GM06990 (cell line): ENCODE measurements at regions not wholly inside any gene's neighbourhood (a gene's known extent, or its start where the extent isn't known, plus 50 kb on each side); places are given as distances from the start of the nearest gene placed in this dataset.
"Not testable (repeated sequence)": the region's sequence is repeated elsewhere in the genome, so short reads cannot be mapped to it uniquely, and the experiment has no call there.

Source experiments
- DNase-seq: peaks from one replicate; pipeline ENCODE4 v3.0.0-alpha.2; 2011; ENCODE audit not compliant: insufficient read length; ENCODE audit errors: extremely low read depth
- H3K27me3 ChIP-seq: replicated peaks from 2 replicates; pipeline ENCODE4 v1.6.0; 2011; ENCODE audit warnings: low read length; ENCODE audit not compliant: control insufficient read depth, insufficient read depth
- H3K36me3 ChIP-seq: 2 replicates; pipeline ENCODE4 v1.5.1; 2011; ENCODE audit warnings: low read length; ENCODE audit not compliant: control insufficient read depth, insufficient read depth
- H3K4me3 ChIP-seq: replicated peaks from 2 replicates; pipeline ENCODE4 v1.5.1; 2011; ENCODE audit warnings: low read depth, mild to moderate bottlenecking, control low read depth, low read length
- TF ChIP-seq, protein P1 (sequence below): IDR thresholded peaks from 2 replicates; pipeline ENCODE4 v1.5.1; 2011; ENCODE audit warnings: low read length, control low read depth, mild to moderate bottlenecking, inconsistent platforms; ENCODE audit not compliant: insufficient read depth, poor library complexity, severe bottlenecking

DNA sequence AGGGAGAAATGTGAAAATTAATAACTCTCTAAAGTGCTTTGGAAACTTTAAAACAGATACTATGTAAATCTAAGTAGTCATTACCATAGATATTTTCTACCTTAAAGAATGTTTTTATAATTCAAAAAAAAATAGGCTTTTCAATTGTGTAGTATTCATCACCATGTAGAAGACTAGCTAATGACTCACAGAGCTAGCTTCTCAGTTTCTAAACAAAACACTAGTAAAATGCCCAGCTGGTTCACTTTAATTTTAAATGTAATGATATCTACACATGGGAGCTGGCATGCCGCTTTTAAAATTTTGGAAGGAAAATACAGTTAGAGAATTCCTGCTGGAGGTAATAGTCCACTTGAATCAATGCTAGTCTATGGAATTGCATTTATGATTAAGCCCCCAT is 509.8 kb downstream of the CSNK1G3 start:
- no peak overlapping the region for H3K4me3 ChIP-seq
- no peak for DNase-seq
- TF ChIP-seq, protein P1, sequence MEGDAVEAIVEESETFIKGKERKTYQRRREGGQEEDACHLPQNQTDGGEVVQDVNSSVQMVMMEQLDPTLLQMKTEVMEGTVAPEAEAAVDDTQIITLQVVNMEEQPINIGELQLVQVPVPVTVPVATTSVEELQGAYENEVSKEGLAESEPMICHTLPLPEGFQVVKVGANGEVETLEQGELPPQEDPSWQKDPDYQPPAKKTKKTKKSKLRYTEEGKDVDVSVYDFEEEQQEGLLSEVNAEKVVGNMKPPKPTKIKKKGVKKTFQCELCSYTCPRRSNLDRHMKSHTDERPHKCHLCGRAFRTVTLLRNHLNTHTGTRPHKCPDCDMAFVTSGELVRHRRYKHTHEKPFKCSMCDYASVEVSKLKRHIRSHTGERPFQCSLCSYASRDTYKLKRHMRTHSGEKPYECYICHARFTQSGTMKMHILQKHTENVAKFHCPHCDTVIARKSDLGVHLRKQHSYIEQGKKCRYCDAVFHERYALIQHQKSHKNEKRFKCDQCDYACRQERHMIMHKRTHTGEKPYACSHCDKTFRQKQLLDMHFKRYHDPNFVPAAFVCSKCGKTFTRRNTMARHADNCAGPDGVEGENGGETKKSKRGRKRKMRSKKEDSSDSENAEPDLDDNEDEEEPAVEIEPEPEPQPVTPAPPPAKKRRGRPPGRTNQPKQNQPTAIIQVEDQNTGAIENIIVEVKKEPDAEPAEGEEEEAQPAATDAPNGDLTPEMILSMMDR: no peak
- H3K36me3 ChIP-seq: no peaks in the 10 kb centered on the region
- H3K27me3 ChIP-seq: no peaks in the 10 kb centered on the region

DNA sequence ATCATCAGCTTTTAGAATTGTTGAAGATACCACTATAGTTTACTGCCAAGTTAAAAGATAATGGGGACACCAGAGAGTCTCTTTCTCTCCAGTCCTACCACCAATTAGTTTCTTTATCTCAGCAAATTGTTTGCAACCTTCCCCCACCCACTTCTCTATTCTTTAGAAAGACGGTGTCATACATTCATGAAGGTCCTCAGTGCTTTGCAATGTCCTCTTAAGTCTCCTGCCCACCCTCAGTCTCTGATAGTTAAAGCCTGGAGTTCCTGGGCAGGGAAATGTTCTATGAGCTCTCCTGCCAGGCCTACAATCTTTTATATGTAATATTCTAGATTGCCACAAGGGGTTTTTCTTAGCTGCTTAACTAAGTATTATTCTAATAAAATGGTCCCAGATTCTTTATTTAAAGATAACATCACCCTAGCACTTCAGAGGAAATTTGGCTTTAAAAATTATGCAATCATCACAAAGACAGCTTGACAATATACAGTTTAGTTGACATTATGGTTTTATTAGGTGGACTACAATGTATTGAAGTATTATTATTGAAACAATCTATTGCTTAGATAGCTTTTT is 509.2 kb downstream of the CSNK1G3 start:
- TF ChIP-seq, protein P1: no peak

DNA sequence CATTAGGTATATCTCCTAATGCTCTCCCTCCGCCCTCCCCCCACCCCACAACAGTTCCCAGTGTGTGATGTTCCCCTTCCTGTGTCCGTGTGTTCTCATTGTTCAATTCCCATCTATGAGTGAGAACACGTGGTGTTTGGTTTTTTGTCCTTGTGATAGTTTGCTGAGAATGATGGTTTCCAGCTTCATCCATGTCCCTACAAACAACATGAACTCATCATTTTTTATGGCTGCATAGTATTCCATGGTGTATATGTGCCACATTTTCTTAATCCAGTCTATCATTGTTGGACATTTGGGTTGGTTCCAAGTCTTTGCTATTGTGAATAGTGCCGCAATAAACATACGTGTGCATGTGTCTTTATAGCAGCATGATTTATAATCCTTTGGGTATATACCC is 505.3 kb downstream of the CSNK1G3 start:
- not testable (repeated sequence) for H3K27me3 ChIP-seq, DNase-seq, H3K4me3 ChIP-seq, H3K36me3 ChIP-seq

More for the DNA sequence above, 509.2 kb downstream of the CSNK1G3 start:
- no peak for DNase-seq
- no peak overlapping the region for H3K4me3 ChIP-seq
- H3K27me3 ChIP-seq: no peaks in the 10 kb centered on the region
- H3K36me3 ChIP-seq: no peaks in the 10 kb centered on the region

DNA sequence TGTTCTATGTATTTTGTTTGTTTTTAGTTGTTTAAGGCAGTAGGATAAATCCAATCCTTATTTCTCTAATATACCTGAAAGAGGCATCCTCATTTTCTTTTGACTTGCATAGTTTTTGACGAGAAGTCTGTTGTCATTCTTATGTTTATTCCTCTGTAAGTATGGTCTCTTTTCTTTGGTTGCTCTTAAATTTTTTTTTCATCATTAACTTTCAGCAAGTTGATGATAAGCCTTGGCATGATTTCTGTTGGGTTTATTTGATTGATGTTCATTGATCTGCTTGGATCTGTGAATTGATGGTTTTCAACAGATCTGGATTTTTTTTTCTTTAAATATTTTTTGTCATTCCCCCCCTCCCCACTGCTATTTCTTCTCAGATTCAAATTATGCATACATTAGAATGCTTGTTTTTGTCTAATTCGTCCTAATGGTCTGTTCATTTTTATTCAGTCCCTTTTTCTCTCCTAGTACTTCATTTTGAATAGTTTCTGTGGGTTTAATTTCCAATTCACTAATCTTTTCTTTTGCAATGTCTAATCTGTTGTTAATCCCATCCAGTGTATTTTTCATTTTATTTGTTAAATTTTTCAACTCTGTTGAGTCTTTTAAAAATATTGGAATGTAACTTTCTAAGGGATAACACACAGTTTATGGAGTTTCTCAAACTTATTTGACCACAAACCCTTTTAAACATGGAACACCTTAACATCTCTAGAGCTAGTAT is 495.9 kb downstream of the CSNK1G3 start:
- H3K27me3 ChIP-seq: no peaks in the 10 kb centered on the region
- TF ChIP-seq, protein P1: no peak
- no peak for DNase-seq
- H3K36me3 ChIP-seq: no peaks in the 10 kb centered on the region
- H3K4me3 ChIP-seq: no peak overlapping the region

DNA sequence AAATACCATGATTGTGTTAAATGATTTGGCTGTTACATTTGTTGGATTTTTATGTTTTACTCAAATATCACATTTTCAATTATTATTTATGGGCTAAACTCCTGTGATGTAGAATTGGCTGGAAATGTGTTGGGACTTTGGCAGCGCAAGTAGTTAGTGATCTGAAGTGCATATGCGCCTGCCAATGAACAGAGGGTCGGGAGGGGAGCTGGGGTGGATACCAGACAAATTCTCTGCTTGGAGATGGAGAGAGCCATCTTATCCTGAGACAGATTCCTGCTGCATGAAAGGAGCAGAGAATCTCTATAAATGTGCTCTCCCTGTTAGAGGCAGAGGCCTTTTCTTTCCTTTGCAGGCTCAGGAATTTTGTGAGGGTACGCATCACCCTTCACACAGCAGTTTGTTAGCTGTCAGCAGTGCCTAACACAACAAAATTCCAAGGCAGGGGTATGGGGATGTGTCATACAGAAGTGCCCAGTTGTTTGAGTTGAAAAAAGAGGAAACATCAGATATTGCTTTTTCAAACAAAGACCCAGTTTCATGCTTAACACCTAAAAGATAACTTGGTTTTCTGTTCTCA is 489.1 kb downstream of the CSNK1G3 start:
- H3K27me3 ChIP-seq: no peaks in the 10 kb centered on the region
- TF ChIP-seq, protein P1: no peak
- DNase-seq: no peak
- H3K36me3 ChIP-seq: no peaks in the 10 kb centered on the region
- H3K4me3 ChIP-seq: no peak overlapping the region

DNA sequence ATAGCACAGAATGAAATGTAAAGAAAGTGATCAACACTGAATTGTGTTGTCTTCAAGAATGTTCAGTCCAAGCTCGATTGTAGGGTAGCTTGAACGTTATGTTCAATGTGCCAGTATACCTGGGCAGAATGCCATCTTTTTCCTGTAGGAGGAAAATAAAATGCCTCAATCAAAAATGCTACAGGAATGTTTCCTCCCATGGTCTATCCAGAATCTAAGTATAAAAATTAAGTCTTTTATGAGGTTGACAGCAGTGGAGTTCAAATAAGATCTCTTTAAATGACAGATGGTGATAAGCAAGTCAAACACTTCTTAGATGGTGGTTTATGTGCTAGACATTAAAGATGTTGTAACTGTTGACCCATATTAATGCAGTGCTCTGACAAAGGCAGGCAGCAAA is 488.6 kb downstream of the CSNK1G3 start:
- Histone ChIP-seq H3K27me3 (no peaks in the 10 kb centered on the region), H3K36me3 (no peaks in the 10 kb centered on the region), H3K4me3 (no peak overlapping the region)
- no peak for DNase-seq
- TF ChIP-seq, protein P1: no peak
